AG10803 (cell line): ENCODE measurements at regions not wholly inside any gene's neighbourhood (a gene's known extent, or its start where the extent isn't known, plus 50 kb on each side); places are given as distances from the start of the nearest gene placed in this dataset.

ENCODE experiments used
- DNase-seq: peaks from one replicate; pipeline ENCODE4 v3.0.0; 2010; ENCODE audit warnings: low read depth
- H3K4me3 ChIP-seq: 2 replicates; pipeline ENCODE4 v1.5.1; 2011; ENCODE audit warnings: mild to moderate bottlenecking, low read length, control low read depth
- CTCF ChIP-seq: conservative IDR thresholded peaks from 2 replicates; pipeline ENCODE4 v1.5.1; 2011; ENCODE audit warnings: mild to moderate bottlenecking, low read length, control low read depth, inconsistent platforms

GRCh38 chr7:110262251-110262650 lies 828.7 kb upstream of the LRRN3 start:
- no peak for TF ChIP-seq CTCF
- no peak overlapping the region for H3K4me3 ChIP-seq
- no peak for DNase-seq

- H3K4me3 ChIP-seq = no peak overlapping the region
- DNase-seq = no peak
These were observed 826.6 kb upstream of the LRRN3 start for GRCh38 chr7:110264288-110264687.

GRCh38 chr7:110281362-110281761 lies 809.6 kb upstream of the LRRN3 start:
- H3K4me3 ChIP-seq = no peak overlapping the region
- no peak for TF ChIP-seq CTCF
- DNase-seq = no peak

More at GRCh38 chr7:110264288-110264687, 826.6 kb upstream of the LRRN3 start:
- TF ChIP-seq CTCF = no peak

GRCh38 chr7:110283056-110283455 lies 807.9 kb upstream of the LRRN3 start:
- H3K4me3 ChIP-seq = no peak overlapping the region
- DNase-seq = no peak
- TF ChIP-seq CTCF = no peak

- no peak for TF ChIP-seq CTCF
- DNase-seq = no peak
- no peak overlapping the region for H3K4me3 ChIP-seq
These were observed 799.5 kb upstream of the LRRN3 start for GRCh38 chr7:110291430-110291829.

- no peak for DNase-seq
- no peak for TF ChIP-seq CTCF
- no peak overlapping the region for H3K4me3 ChIP-seq
These were observed 794.6 kb upstream of the LRRN3 start for GRCh38 chr7:110296321-110296720.

GRCh38 chr7:110307776-110308175 lies 783.2 kb upstream of the LRRN3 start:
- no peak overlapping the region for H3K4me3 ChIP-seq
- DNase-seq = no peak
- no peak for TF ChIP-seq CTCF
